Colonic mucosa (tissue), 4 donors: ENCODE measurements at regions not wholly inside any gene's neighbourhood (a gene's known extent, or its start where the extent isn't known, plus 50 kb on each side); places are given as distances from the start of the nearest gene placed in this dataset.
"Not testable (repeated sequence)": the region's sequence is repeated elsewhere in the genome, so short reads cannot be mapped to it uniquely, and the experiment has no call there.

Source experiments
- DNase-seq: peaks from one replicate; pipeline ENCODE4 v3.0.0-alpha.2; 2020
- H3K27ac ChIP-seq: fragments of 200-600 bp; one replicate; pipeline ENCODE4 v1.8.0; 2021
- H3K27me3 ChIP-seq: fragments of 200-600 bp; one replicate; pipeline ENCODE4 v1.8.0; 2021
- H3K36me3 ChIP-seq: fragments of 200-600 bp; one replicate; pipeline ENCODE4 v1.8.0; 2021
- H3K4me1 ChIP-seq: fragments of 200-600 bp; one replicate; pipeline ENCODE4 v1.8.0; 2021; ENCODE audit warnings: mild to moderate bottlenecking
- H3K4me3 ChIP-seq: fragments of 200-600 bp; one replicate; pipeline ENCODE4 v1.8.0; 2021
- H3K9ac ChIP-seq, 2 donors: one replicate each; pipeline ENCODE4 v1.7.0; 2013; ENCODE audit warnings: control low read depth in 2 of 2, low read depth in 2 of 2, low read length in 2 of 2
- H3K9me3 ChIP-seq: fragments of 200-600 bp; one replicate; pipeline ENCODE4 v1.8.0; 2021
- intact Hi-C: fragments of 100-400 bp; cut with DNase I; formaldehyde crosslinking; loops from one replicate; pipeline ENCODE4 v1.14.1; 2022
- TF ChIP-seq, protein P1 (sequence below): fragments of 200-600 bp; IDR thresholded peaks from one replicate; pipeline ENCODE4 v1.8.0; 2022; ENCODE audit warnings: antibody characterized with exemption, mild to moderate bottlenecking
- donor health status: healthy.
- donor health status: DM: no; HTN: no; CAD: no.
- donor health status: DM: no; HTN: no; CAD: no.

DNA sequence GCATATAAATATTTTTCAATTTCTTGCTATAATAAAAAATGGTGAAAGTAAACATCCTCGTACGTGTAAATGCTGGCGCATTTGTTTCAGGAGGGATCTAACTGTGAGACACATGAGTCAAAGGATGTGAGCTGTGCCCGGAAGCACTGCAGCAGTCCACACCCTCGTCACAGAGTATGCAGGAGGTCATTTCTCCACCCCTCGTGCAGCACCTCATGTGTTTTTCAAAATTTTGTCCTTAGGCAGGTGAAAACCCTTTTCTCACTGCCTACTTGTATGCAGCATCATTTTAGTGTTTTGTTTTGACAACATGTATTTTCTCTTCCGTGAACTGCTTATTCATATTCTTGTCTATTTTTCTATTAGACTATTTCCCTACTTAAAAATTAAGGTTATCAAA is 162.7 kb downstream of the AVL9 start:
- Histone ChIP-seq H3K4me1 (no peaks in the 10 kb centered on the region), H3K9me3 (no peaks in the 10 kb centered on the region), H3K9ac (no peak overlapping the region), H3K27ac (no peak overlapping the region), H3K36me3 (no peaks in the 10 kb centered on the region), H3K4me3 (no peak overlapping the region), H3K27me3 (no peaks in the 10 kb centered on the region)
- DNase-seq, result peak; percentile 38
- TF ChIP-seq, protein P1, sequence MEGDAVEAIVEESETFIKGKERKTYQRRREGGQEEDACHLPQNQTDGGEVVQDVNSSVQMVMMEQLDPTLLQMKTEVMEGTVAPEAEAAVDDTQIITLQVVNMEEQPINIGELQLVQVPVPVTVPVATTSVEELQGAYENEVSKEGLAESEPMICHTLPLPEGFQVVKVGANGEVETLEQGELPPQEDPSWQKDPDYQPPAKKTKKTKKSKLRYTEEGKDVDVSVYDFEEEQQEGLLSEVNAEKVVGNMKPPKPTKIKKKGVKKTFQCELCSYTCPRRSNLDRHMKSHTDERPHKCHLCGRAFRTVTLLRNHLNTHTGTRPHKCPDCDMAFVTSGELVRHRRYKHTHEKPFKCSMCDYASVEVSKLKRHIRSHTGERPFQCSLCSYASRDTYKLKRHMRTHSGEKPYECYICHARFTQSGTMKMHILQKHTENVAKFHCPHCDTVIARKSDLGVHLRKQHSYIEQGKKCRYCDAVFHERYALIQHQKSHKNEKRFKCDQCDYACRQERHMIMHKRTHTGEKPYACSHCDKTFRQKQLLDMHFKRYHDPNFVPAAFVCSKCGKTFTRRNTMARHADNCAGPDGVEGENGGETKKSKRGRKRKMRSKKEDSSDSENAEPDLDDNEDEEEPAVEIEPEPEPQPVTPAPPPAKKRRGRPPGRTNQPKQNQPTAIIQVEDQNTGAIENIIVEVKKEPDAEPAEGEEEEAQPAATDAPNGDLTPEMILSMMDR, result no peak
- intact Hi-C loops, result no loop called here

DNA sequence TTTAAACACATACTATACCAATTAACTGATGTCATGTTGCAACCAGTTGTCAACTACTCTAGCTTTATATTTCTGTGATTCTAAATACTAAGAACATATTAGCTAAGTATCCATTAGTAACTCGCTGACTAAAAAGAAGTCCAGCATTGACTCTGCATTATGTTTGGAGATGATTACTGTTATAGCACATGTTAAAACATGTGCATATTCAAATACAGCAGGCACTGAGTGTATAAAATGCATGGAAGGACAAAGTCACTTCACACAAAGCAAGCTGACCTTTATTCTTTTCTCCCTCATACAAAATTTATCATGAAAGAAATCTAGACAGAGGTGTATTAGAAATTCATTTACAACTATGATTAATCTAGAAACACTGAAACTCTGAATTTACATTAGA is 159.3 kb downstream of the AVL9 start:
- DNase-seq, H3K9ac ChIP-seq, H3K27me3 ChIP-seq, intact Hi-C loops, H3K9me3 ChIP-seq, H3K4me1 ChIP-seq, H3K27ac ChIP-seq, H3K36me3 ChIP-seq, H3K4me3 ChIP-seq: not testable (repeated sequence)

DNA sequence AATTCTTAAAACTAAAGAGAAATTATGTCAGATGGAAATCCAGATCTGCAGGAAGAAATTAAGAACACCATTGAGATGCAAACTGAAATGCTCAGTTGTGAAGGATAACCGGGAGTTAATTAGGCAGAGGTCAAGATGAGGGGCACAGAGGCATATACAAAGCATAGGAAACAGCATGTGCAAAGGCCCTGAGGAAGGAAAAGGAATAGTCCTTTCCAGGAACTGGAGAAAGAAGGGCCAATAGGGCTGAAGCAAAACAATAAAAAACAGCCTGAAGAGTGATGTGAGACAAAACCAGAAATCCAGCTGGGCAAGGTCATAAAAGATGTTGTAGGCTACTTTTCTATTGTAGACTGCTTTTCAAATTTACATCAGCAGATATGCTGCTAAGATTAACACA is 155.1 kb downstream of the AVL9 start:
- DNase-seq, H3K36me3 ChIP-seq, H3K9me3 ChIP-seq, H3K4me1 ChIP-seq, H3K4me3 ChIP-seq, intact Hi-C loops, H3K9ac ChIP-seq, H3K27me3 ChIP-seq, H3K27ac ChIP-seq: not testable (repeated sequence)

DNA sequence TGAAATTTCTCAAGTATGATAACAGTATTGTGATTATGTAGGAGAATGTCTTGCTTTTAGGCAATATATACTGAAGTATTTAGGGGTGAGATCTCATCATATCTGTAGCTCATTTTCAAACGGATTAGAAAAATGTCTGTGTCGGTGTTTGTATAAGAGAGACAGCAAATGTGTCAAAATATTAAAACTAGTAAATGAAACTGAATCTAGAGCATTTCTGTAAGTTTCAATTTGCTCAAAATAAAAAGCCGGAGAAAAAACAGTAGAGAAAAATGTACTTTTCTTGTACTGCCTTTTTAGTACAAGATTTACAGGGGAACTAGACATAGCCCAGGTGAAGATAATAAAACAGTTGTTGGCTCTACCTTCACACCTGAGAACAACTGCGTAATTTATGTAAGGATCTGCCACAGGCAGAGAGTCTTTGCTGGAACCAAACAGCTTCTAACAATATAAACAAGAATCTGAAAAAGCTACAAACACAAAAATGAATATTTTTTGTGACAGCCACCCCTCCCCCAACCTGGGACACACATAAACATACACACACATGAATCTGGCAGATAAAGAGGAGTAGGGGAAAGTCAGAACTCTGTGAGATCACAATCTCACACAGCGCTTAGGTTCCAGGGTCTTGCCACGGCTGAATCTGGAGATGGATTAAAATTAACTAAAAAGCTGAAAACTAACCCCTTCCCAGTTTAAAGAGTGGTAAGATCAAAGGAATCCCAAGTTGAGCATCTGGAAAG is 153.3 kb downstream of the AVL9 start:
- Histone ChIP-seq H3K36me3 (no peaks in the 10 kb centered on the region), H3K9me3 (no peaks in the 10 kb centered on the region), H3K4me1 (no peaks in the 10 kb centered on the region), H3K9ac (no peak overlapping the region), H3K27ac (no peak overlapping the region), H3K4me3 (no peak overlapping the region), H3K27me3 (no peaks in the 10 kb centered on the region)
- intact Hi-C loops, result no loop called here
- TF ChIP-seq, protein P1, result no peak
- DNase-seq, result no peak

DNA sequence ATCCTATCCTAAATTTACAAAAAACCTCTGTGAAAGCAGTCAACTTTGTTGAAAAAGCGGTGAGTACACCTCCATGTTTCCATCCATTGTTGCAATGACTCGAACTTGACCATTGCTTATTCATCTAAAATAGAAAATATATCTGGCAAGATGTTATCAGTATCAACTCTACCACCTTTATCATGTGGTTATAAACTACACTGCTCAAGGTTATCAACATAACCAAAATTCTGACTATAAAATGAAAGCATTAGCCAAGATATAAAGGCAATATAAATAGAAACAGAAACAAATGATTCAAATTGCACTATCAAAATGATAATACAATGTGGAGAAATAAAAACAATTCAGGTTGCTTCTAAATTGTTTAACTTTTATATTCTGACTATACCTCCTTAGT is 150.0 kb downstream of the AVL9 start:
- H3K27me3 ChIP-seq, H3K4me1 ChIP-seq, intact Hi-C loops, DNase-seq, H3K36me3 ChIP-seq, H3K27ac ChIP-seq, H3K9me3 ChIP-seq, H3K4me3 ChIP-seq, H3K9ac ChIP-seq: not testable (repeated sequence)

DNA sequence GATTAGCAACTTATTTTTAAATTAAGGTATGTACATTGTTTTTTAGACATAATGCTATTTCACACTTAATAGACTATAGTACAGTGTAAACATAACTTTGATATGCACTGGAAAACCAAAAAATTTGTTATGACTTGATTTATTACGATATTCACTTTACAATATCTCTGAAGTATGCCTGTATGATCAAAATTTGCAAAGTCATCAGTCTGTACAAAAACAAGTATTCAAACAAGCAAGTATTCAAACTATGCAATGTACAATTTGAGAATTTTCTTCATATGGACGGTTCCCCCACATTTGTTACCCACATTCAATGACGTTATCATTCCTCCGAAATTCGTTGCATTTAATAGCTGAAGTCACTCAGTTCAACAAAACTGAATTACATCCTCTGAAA is 147.9 kb downstream of the AVL9 start:
- no peak for DNase-seq
- H3K36me3 ChIP-seq, result no peaks in the 10 kb centered on the region
- no peak overlapping the region for H3K4me3 ChIP-seq
- H3K9ac ChIP-seq, result no peak overlapping the region
- intact Hi-C loops, result no loop called here
- H3K27ac ChIP-seq, result no peak overlapping the region
- no peaks in the 10 kb centered on the region for H3K27me3 ChIP-seq
- no peaks in the 10 kb centered on the region for H3K4me1 ChIP-seq
- TF ChIP-seq, protein P1, result no peak
- H3K9me3 ChIP-seq, result no peaks in the 10 kb centered on the region

DNA sequence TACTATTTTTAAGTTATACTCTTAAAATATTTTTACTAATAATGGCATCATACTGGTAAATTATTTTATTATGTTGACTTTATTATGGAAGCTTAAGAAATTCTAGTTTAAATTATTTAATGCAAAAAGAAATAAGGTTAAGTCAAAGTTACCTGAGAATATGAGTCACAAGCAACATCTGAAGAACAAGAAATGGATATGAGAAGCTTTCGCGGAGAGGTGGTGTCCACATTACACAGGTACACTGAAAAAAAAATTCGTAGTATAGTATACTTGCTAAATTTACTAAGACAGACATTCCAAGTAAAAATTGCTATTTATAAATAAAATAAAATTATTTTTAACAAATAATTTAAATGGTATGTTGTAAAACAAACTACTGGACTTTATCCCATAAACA is 143.8 kb downstream of the AVL9 start:
- H3K4me3 ChIP-seq, result no peak overlapping the region
- no peak overlapping the region for H3K27ac ChIP-seq
- intact Hi-C loops, result no loop called here
- no peaks in the 10 kb centered on the region for H3K4me1 ChIP-seq
- H3K9ac ChIP-seq, result no peak overlapping the region
- TF ChIP-seq, protein P1, result no peak
- no peaks in the 10 kb centered on the region for H3K36me3 ChIP-seq
- no peaks in the 10 kb centered on the region for H3K9me3 ChIP-seq
- no peak for DNase-seq
- H3K27me3 ChIP-seq, result no peaks in the 10 kb centered on the region

DNA sequence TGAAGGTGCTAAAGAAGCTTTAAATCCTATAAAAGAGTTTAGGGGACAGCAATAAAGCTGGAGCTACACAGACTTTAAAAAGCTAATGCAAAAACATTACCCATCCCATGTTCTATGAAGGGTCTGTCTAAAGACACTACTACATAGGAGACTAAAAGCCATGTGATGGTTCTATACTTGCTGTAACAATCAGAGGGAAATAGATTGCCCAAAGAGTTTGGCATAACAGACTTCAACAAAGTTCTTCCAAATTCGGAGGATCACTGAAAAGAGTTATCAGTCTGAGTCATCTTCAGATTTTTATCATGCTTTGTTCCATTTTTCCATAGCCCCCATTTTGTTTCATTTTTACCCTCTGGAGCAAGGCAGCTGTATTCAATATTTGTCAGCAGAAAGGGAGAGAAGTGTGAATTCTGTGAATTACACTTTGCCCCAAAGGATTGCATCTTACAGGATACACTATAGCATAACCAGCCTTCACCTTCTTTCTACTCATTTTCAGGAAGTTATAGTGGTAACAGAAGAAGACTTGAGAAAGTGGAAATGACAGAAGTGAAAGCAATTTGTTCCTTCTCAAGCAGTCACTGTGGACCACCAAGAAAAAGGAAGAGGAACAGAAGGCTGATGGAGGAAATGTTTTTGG is 143.3 kb downstream of the AVL9 start:
- H3K27me3 ChIP-seq, H3K4me3 ChIP-seq, H3K27ac ChIP-seq, H3K36me3 ChIP-seq, H3K9me3 ChIP-seq, H3K4me1 ChIP-seq, DNase-seq, intact Hi-C loops, H3K9ac ChIP-seq: not testable (repeated sequence)
